ENCODE measurements at regions not wholly inside any gene's neighbourhood (a gene's known extent, or its start where the extent isn't known, plus 50 kb on each side); places are given as distances from the start of the nearest gene placed in this dataset.

DNA sequence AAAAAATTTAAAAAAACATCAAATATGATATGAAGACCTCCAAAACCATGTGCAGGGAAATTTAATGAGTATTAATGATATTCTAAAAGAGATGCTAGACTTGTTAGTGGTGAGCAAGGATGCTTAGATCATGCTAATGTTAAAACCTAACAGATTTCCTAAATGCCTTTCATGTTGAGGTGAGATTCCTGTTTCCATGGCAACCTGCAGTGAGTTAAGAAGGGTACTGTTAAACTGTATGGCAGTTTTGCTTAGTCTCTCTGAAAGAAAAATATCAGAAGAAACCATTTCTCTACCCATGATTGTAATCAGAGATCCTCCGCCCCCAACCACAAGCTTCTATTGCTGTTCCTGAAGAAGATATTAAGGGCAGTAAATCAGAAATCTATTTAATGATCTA, 321.6 kb upstream of the LRRC7 start:
- Histone ChIP-seq H3K27ac (no peak overlapping the region), H3K27me3 (ENCODE audit: insufficient read depth in 3 of 3, low read length in 2 of 3) (no peaks in the 10 kb centered on the region), H3K9me3 (no peaks in the 10 kb centered on the region), H3K4me1 (no peaks in the 10 kb centered on the region), H3K36me3 (ENCODE audit: insufficient read depth in 1 of 2, low read depth in 1 of 2) (no peaks in the 10 kb centered on the region), H3K4me3 (no peak overlapping the region)
- DNase-seq (no peak), ATAC-seq (no peak)
- intact Hi-C loops (cut with DNase I): no loop called here
- TF ChIP-seq, protein P1, sequence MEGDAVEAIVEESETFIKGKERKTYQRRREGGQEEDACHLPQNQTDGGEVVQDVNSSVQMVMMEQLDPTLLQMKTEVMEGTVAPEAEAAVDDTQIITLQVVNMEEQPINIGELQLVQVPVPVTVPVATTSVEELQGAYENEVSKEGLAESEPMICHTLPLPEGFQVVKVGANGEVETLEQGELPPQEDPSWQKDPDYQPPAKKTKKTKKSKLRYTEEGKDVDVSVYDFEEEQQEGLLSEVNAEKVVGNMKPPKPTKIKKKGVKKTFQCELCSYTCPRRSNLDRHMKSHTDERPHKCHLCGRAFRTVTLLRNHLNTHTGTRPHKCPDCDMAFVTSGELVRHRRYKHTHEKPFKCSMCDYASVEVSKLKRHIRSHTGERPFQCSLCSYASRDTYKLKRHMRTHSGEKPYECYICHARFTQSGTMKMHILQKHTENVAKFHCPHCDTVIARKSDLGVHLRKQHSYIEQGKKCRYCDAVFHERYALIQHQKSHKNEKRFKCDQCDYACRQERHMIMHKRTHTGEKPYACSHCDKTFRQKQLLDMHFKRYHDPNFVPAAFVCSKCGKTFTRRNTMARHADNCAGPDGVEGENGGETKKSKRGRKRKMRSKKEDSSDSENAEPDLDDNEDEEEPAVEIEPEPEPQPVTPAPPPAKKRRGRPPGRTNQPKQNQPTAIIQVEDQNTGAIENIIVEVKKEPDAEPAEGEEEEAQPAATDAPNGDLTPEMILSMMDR (IDR thresholded peaks at IDR 0.05): no peak
- WGBS, 3 donors: 74 to 76% (median 75%) methylated on average over 1 of the region's 1 CpG

DNA sequence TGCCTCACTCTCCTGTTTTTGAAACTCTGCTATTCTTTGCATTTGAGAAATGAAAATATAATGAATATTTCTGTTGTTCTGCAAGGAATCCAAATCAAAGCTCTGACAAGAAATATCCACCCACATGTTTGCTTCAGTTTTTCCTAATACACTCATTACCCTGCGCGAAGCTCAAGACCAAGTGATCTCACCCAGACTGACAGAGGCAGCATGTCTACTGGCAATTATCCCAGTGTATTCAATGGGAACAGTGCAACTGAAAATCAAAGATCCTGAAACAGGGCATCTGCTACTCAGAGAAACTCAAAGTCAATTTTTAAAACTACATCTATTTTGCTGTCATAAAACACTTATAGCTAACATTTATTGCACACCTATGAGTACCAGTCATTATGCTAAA, 321.0 kb upstream of the LRRC7 start:
- Histone ChIP-seq H3K36me3 (ENCODE audit: insufficient read depth in 1 of 2, low read depth in 1 of 2) (no peaks in the 10 kb centered on the region), H3K27me3 (ENCODE audit: insufficient read depth in 3 of 3, low read length in 2 of 3) (no peaks in the 10 kb centered on the region), H3K4me3 (no peak overlapping the region), H3K4me1 (no peaks in the 10 kb centered on the region), H3K9me3 (no peaks in the 10 kb centered on the region), H3K27ac (no peak overlapping the region)
- TF ChIP-seq, protein P1 (IDR thresholded peaks at IDR 0.05): no peak
- intact Hi-C loops (cut with DNase I): no loop called here
- DNase-seq: no peak
- 27 to 28% (median 28%) methylated on average over 2 of the region's 2 CpGs for WGBS, 3 donors
- ATAC-seq: no peak

DNA sequence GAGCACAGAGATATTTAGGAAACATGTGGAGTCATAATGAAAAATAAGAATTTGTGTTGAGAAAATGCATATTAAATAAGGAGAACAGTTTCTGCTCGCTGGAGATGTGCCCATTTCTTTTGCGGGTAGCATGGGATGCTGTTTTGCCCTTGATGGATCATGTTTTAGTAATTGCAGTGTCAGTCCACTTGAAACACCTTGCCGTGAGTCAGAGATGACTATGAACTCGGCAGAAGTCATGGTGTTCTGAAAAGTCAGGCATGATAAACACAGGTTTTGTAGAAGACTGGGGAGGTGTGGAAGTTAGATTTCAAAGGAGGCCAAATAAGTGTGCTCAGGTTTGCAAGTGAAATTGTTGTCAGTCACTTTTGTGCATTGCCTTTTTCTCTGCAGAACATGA, 315.0 kb upstream of the LRRC7 start:
- Histone ChIP-seq H3K9me3 (no peaks in the 10 kb centered on the region), H3K4me3 (no peak overlapping the region), H3K4me1 (no peaks in the 10 kb centered on the region), H3K27ac (no peak overlapping the region), H3K27me3 (ENCODE audit: insufficient read depth in 3 of 3, low read length in 2 of 3) (no peaks in the 10 kb centered on the region), H3K36me3 (ENCODE audit: insufficient read depth in 1 of 2, low read depth in 1 of 2) (no peaks in the 10 kb centered on the region)
- no peak for ATAC-seq
- TF ChIP-seq, protein P1 (IDR thresholded peaks at IDR 0.05): no peak
- DNase-seq: no peak
- 67 to 85% (median 76%) methylated on average over 4 of the region's 4 CpGs for WGBS, 3 donors
- intact Hi-C loops (cut with DNase I): no loop called here

DNA sequence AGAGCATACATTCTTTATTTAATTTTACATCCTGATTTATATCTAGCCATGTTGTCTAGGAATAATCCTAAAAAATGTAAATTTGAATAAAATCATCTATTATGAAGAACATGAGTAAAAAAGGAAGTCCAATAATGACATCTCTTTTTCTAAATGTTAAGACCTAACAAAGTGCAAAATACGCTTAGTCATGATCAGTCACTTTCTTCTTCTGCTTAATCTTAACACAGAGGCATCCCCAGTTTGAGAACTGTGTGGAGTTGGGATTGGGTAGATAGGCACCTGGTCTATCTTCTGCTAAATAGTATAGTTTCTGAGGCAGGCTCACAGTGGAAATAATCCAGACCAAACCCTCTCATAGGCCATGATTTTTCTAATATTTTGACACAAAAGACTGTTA, 311.7 kb upstream of the LRRC7 start:
- TF ChIP-seq, protein P1 (IDR thresholded peaks at IDR 0.05): no peak
- ATAC-seq (no peak), DNase-seq (no peak)
- Histone ChIP-seq H3K4me1 (no peaks in the 10 kb centered on the region), H3K27me3 (ENCODE audit: insufficient read depth in 3 of 3, low read length in 2 of 3) (no peaks in the 10 kb centered on the region), H3K9me3 (no peaks in the 10 kb centered on the region), H3K4me3 (no peak overlapping the region), H3K36me3 (ENCODE audit: insufficient read depth in 1 of 2, low read depth in 1 of 2) (no peaks in the 10 kb centered on the region), H3K27ac (no peak overlapping the region)
- intact Hi-C loops (cut with DNase I): no loop called here
- WGBS, 3 donors: 92 to 97% (median 96%) methylated on average over 1 of the region's 1 CpG

DNA sequence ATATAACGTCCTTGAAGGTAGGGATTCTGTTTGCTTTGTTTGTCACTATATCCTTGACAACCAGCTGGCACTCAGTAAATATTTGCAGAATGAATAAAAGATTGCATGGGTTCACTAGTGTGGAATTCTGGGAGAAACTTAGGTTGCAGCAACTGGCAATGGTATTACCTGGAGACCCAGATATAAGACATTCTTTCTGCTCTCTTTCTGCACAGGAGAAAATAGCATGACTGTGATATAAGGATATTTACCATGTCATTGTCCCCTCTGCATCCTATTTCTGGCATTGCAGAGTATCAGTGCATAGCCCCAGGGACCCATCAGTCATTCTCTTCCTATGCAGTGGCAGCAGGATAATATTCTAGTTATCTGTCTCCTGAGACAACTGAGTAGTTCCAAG, 308.9 kb upstream of the LRRC7 start:
- no peaks in the 10 kb centered on the region for H3K9me3 ChIP-seq
- no peaks in the 10 kb centered on the region for H3K36me3 ChIP-seq (ENCODE audit: insufficient read depth in 1 of 2, low read depth in 1 of 2)
- no peaks in the 10 kb centered on the region for H3K4me1 ChIP-seq
- DNase-seq (no peak), ATAC-seq (no peak)
- no peaks in the 10 kb centered on the region for H3K27me3 ChIP-seq (ENCODE audit: insufficient read depth in 3 of 3, low read length in 2 of 3)
- H3K4me3 ChIP-seq: no peak overlapping the region
- TF ChIP-seq, protein P1 (IDR thresholded peaks at IDR 0.05): no peak
- intact Hi-C loops (cut with DNase I): no loop called here
- H3K27ac ChIP-seq: no peak overlapping the region
- WGBS, 3 donors: 32 to 60% (median 50%) methylated on average over 1 of the region's 1 CpG

Measured in psoas muscle (tissue), 7 donors.